ENCODE measurements at regions not wholly inside any gene's neighbourhood (a gene's known extent, or its start where the extent isn't known, plus 50 kb on each side); places are given as distances from the start of the nearest gene placed in this dataset.

GRCh38 chr15:94535298-94536048 is 304.1 kb downstream of the MCTP2 start:
- intact Hi-C loops (cut with micrococcal nuclease), result no loop called here

- intact Hi-C loops (cut with micrococcal nuclease), result no loop called here
Observed at GRCh38 chr15:94536549-94536948, 305.2 kb downstream of the MCTP2 start.

- intact Hi-C loops (cut with micrococcal nuclease), result no loop called here
Observed at GRCh38 chr15:94538280-94538679, 306.9 kb downstream of the MCTP2 start.

GRCh38 chr15:94542391-94542790 is 311.0 kb downstream of the MCTP2 start:
- intact Hi-C loops (cut with micrococcal nuclease), result no loop called here

GRCh38 chr15:94546808-94547207 is 315.4 kb downstream of the MCTP2 start:
- intact Hi-C loops (cut with micrococcal nuclease), result no loop called here

- intact Hi-C loops (cut with micrococcal nuclease), result no loop called here
Observed at GRCh38 chr15:94547711-94548110, 316.4 kb downstream of the MCTP2 start.

- intact Hi-C loops (cut with micrococcal nuclease), result no loop called here
Observed at GRCh38 chr15:94555841-94556519, 324.6 kb downstream of the MCTP2 start.

- intact Hi-C loops (cut with micrococcal nuclease), result no loop called here
Observed at GRCh38 chr15:94561036-94561689, 329.8 kb downstream of the MCTP2 start.

GRCh38 chr15:94563456-94563855 is 332.1 kb downstream of the MCTP2 start:
- intact Hi-C loops (cut with micrococcal nuclease), result no loop called here

GRCh38 chr15:94576889-94577533 is 345.6 kb downstream of the MCTP2 start:
- intact Hi-C loops (cut with micrococcal nuclease), result loop anchor here (1.0 to 2.0 kb wide), 3 partner anchors 93 to 412 kb away; no protein-coding TSS in a partner anchor

- intact Hi-C loops (cut with micrococcal nuclease), result no loop called here
Observed at GRCh38 chr15:94579286-94579685, 347.9 kb downstream of the MCTP2 start.

- intact Hi-C loops (cut with micrococcal nuclease), result loop anchor here (5.0 to 10.0 kb wide), 6 partner anchors 253 to 1767 kb away; no protein-coding TSS in a partner anchor
Observed at GRCh38 chr15:94580211-94580885, 349.0 kb downstream of the MCTP2 start.

GRCh38 chr15:94582368-94582767 is 351.0 kb downstream of the MCTP2 start:
- intact Hi-C loops (cut with micrococcal nuclease), result loop anchor here (1.0 to 10.0 kb wide), 10 partner anchors 88 to 1765 kb away; no protein-coding TSS in a partner anchor

- intact Hi-C loops (cut with micrococcal nuclease), result loop anchor here (1.0 to 10.0 kb wide), 13 partner anchors 25 to 1762 kb away; partner anchors contain the start of gene MCTP2
Observed at GRCh38 chr15:94584833-94585244, 353.5 kb downstream of the MCTP2 start.

GRCh38 chr15:94586099-94586498 is 354.7 kb downstream of the MCTP2 start:
- intact Hi-C loops (cut with micrococcal nuclease), result loop anchor here (5.0 to 10.0 kb wide), 3 partner anchors 259 to 354 kb away; partner anchors contain the start of gene MCTP2

GRCh38 chr15:94587113-94587512 is 355.8 kb downstream of the MCTP2 start:
- intact Hi-C loops (cut with micrococcal nuclease), result loop anchor here (5.0 to 10.0 kb wide), 3 partner anchors 258 to 355 kb away; partner anchors contain the start of gene MCTP2

GRCh38 chr15:94588993-94589392 is 357.6 kb downstream of the MCTP2 start:
- intact Hi-C loops (cut with micrococcal nuclease), result loop anchor here (5.0 to 10.0 kb wide), 3 partner anchors 256 to 357 kb away; partner anchors contain the start of gene MCTP2

GRCh38 chr15:94592495-94592894 is 361.1 kb downstream of the MCTP2 start:
- intact Hi-C loops (cut with micrococcal nuclease), result no loop called here

- intact Hi-C loops (cut with micrococcal nuclease), result no loop called here
Observed at GRCh38 chr15:94596707-94597106, 365.3 kb downstream of the MCTP2 start.

- intact Hi-C loops (cut with micrococcal nuclease), result no loop called here
Observed at GRCh38 chr15:94600505-94600904, 369.1 kb downstream of the MCTP2 start.
